NB4 (cell line): ENCODE measurements at regions not wholly inside any gene's neighbourhood (a gene's known extent, or its start where the extent isn't known, plus 50 kb on each side); places are given as distances from the start of the nearest gene placed in this dataset.

ENCODE experiments used
- CTCF ChIP-seq: IDR thresholded peaks from one replicate; pipeline ENCODE4 v1.5.1; 2012; ENCODE audit warnings: low read depth, low read length
- POLR2A ChIP-seq: IDR thresholded peaks from 2 replicates; pipeline ENCODE4 v1.6.1; 2011; ENCODE audit warnings: mild to moderate bottlenecking; ENCODE audit not compliant: insufficient read length; ENCODE audit errors: extremely low read depth

GRCh38 chr12:13764748-13765147 lies 216.7 kb downstream of the GRIN2B start:
- no peak for TF ChIP-seq CTCF
- TF ChIP-seq POLR2A = no peak
